ENCODE measurements at regions not wholly inside any gene's neighbourhood (a gene's known extent, or its start where the extent isn't known, plus 50 kb on each side); places are given as distances from the start of the nearest gene placed in this dataset.

DNA sequence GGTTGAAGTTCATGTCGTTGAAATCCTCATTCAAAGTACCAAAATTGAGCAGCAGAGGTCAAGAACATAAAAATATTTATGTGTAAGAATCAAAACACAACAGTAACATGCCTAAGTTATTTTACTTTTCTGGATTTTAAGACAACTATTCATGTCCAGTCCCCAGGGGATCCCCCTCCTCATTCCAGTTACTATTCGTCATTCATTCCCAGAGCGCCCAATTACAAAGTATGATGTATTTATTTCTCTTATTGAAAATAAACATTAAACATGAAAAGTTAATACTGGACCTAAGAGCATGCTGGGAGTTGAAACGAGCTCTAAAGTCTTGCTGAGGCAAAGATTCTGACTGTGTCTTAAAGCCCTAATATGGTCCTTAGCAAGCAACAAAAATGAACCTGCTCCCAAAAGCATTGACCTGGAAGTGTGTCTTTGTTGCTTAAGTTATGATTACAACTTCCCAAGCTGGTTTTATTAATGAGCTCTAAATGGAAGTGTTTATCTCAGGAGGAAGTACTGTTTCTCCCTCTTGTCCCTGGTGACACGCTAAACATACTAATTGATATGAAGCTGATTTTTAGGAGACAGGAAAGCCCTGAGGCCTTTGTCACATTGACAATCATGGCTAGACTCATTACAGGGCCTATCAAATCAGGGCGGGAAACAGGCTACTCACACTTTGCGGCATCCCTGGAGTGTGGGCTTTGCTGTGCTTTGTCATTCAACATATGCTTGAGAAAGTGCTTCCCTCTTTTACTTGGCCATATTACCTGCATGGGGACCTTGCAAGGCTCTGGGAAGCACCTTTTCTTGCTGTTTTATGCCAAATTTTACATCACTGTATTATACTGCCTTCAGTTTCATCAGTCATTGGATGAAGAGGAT lies 192.2 kb upstream of the DTNBP1 start:
- Histone ChIP-seq H3K4me1 (ENCODE audit: control insufficient read depth in 1 of 2, insufficient read depth in 2 of 2, low read length in 2 of 2) (no peaks in the 10 kb centered on the region), H3K27me3 (ENCODE audit: low read depth, low read length) (no peaks in the 10 kb centered on the region), H3K27ac (ENCODE audit: low read length) (no peak overlapping the region), H3K4me3 (ENCODE audit: low read depth in 1 of 2, low read length in 2 of 2) (no peak overlapping the region), H3K9me3 (ENCODE audit: control insufficient read depth in 1 of 2, low read length in 2 of 2) (no peaks in the 10 kb centered on the region), H3K36me3 (ENCODE audit: control insufficient read depth in 1 of 2, insufficient read depth in 2 of 2, low read length in 2 of 2) (no peaks in the 10 kb centered on the region)

- Histone ChIP-seq H3K27ac (ENCODE audit: low read length) (no peak overlapping the region), H3K9me3 (ENCODE audit: control insufficient read depth in 1 of 2, low read length in 2 of 2) (no peaks in the 10 kb centered on the region), H3K4me3 (ENCODE audit: low read depth in 1 of 2, low read length in 2 of 2) (no peak overlapping the region), H3K27me3 (ENCODE audit: low read depth, low read length) (no peaks in the 10 kb centered on the region), H3K4me1 (ENCODE audit: control insufficient read depth in 1 of 2, insufficient read depth in 2 of 2, low read length in 2 of 2) (no peaks in the 10 kb centered on the region), H3K36me3 (ENCODE audit: control insufficient read depth in 1 of 2, insufficient read depth in 2 of 2, low read length in 2 of 2) (no peaks in the 10 kb centered on the region)
These were observed 191.6 kb upstream of the DTNBP1 start for GRCh38 chr6:15854378-15854777.

GRCh38 chr6:15853259-15853658 lies 190.4 kb upstream of the DTNBP1 start:
- Histone ChIP-seq H3K27ac (ENCODE audit: low read length) (no peak overlapping the region), H3K27me3 (ENCODE audit: low read depth, low read length) (no peaks in the 10 kb centered on the region), H3K4me3 (ENCODE audit: low read depth in 1 of 2, low read length in 2 of 2) (no peak overlapping the region), H3K4me1 (ENCODE audit: control insufficient read depth in 1 of 2, insufficient read depth in 2 of 2, low read length in 2 of 2) (no peaks in the 10 kb centered on the region), H3K36me3 (ENCODE audit: control insufficient read depth in 1 of 2, insufficient read depth in 2 of 2, low read length in 2 of 2) (no peaks in the 10 kb centered on the region), H3K9me3 (ENCODE audit: control insufficient read depth in 1 of 2, low read length in 2 of 2) (no peaks in the 10 kb centered on the region)

DNA sequence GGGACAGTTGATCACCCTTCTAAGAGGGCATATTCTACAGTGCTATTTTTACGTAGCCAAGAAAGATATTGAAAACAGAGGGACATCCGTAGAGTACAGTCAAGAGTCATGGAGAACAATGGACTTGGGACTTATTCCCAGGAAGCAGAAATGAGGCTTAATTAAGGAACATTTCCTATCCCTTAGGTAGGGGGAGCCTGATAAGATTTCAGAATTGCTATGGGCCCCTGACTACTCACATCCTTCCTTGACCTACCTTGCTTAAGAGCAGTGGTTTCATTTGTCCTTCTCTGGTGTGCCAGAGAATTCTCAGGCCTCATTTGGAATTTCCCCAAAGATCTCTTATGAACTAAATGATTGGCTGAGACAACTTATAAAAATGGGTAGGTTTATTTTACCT lies 189.5 kb upstream of the DTNBP1 start:
- H3K4me3 ChIP-seq (ENCODE audit: low read depth in 1 of 2, low read length in 2 of 2): no peak overlapping the region
- H3K9me3 ChIP-seq (ENCODE audit: control insufficient read depth in 1 of 2, low read length in 2 of 2): no peaks in the 10 kb centered on the region
- no peaks in the 10 kb centered on the region for H3K36me3 ChIP-seq (ENCODE audit: control insufficient read depth in 1 of 2, insufficient read depth in 2 of 2, low read length in 2 of 2)
- H3K4me1 ChIP-seq (ENCODE audit: control insufficient read depth in 1 of 2, insufficient read depth in 2 of 2, low read length in 2 of 2): no peaks in the 10 kb centered on the region
- H3K27ac ChIP-seq (ENCODE audit: low read length): no peak overlapping the region
- no peaks in the 10 kb centered on the region for H3K27me3 ChIP-seq (ENCODE audit: low read depth, low read length)

DNA sequence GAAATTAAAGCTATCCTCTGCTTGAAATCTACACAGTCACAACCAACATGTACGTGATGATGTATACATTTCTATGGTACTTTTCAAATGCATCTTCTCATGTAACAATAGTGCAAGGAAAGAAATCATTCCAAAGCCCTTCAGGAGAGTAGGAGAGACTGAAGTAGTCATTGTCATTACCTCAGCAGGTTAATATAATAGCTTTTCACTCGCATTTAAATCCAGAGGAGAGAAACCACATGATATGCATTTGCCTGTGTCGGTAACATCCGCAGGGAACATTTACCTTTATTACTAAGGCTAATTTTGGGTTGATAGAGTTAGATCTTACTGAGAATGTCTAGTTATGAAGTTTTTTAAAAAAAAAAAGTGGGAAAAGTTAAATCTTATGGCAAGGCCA lies 186.6 kb upstream of the DTNBP1 start:
- H3K4me1 ChIP-seq (ENCODE audit: control insufficient read depth in 1 of 2, insufficient read depth in 2 of 2, low read length in 2 of 2): no peaks in the 10 kb centered on the region
- H3K27me3 ChIP-seq (ENCODE audit: low read depth, low read length): no peaks in the 10 kb centered on the region
- H3K27ac ChIP-seq (ENCODE audit: low read length): no peak overlapping the region

DNA sequence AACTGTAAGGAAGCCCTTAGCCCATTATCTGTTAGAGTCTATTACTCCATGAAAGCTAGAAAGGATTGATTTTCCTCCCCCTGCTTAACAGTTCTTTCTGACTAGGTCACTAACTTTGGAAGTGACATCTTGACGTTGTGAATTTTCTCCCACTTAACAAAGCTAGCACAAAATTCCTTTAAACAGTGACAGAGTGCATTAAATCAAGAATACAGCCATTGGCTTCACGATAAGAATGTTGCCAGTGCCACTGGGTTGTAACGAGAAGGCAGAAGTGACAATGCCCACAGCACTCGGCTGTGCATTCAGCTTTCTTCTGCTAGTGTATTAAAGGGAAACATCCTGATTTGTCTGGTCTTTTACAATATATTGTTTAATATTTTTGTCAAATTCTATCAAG lies 182.7 kb upstream of the DTNBP1 start:
- no peaks in the 10 kb centered on the region for H3K27me3 ChIP-seq (ENCODE audit: low read depth, low read length)
- H3K4me3 ChIP-seq (ENCODE audit: low read depth in 1 of 2, low read length in 2 of 2): no peak overlapping the region
- no peaks in the 10 kb centered on the region for H3K4me1 ChIP-seq (ENCODE audit: control insufficient read depth in 1 of 2, insufficient read depth in 2 of 2, low read length in 2 of 2)

More for the DNA sequence above, 186.6 kb upstream of the DTNBP1 start:
- Histone ChIP-seq H3K4me3 (ENCODE audit: low read depth in 1 of 2, low read length in 2 of 2) (no peak overlapping the region), H3K9me3 (ENCODE audit: control insufficient read depth in 1 of 2, low read length in 2 of 2) (no peaks in the 10 kb centered on the region), H3K36me3 (ENCODE audit: control insufficient read depth in 1 of 2, insufficient read depth in 2 of 2, low read length in 2 of 2) (no peaks in the 10 kb centered on the region)

DNA sequence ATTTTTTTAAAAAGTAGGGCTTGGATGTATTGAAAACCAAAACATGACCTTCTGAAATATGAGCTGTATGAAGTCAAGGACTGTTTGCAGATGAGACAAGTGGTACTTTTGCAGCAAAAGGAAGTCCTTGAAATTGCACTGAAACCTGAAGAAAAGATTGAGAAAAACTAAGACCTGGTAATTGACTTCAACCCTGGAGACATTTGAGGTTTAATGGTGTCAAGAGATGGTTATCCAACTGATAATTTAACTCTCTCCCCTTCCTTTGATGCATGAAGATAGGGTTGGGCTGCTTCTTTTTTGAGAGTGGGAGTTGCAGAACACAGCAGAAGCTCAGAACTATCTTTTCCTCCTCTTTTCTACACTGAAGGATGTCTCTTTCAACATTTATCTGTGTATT lies 180.9 kb upstream of the DTNBP1 start:
- Histone ChIP-seq H3K36me3 (ENCODE audit: control insufficient read depth in 1 of 2, insufficient read depth in 2 of 2, low read length in 2 of 2) (no peaks in the 10 kb centered on the region), H3K4me3 (ENCODE audit: low read depth in 1 of 2, low read length in 2 of 2) (no peak overlapping the region), H3K27ac (ENCODE audit: low read length) (no peak overlapping the region), H3K9me3 (ENCODE audit: control insufficient read depth in 1 of 2, low read length in 2 of 2) (no peaks in the 10 kb centered on the region), H3K27me3 (ENCODE audit: low read depth, low read length) (no peaks in the 10 kb centered on the region), H3K4me1 (ENCODE audit: control insufficient read depth in 1 of 2, insufficient read depth in 2 of 2, low read length in 2 of 2) (no peaks in the 10 kb centered on the region)

More for the DNA sequence above, 182.7 kb upstream of the DTNBP1 start:
- no peaks in the 10 kb centered on the region for H3K36me3 ChIP-seq (ENCODE audit: control insufficient read depth in 1 of 2, insufficient read depth in 2 of 2, low read length in 2 of 2)
- H3K9me3 ChIP-seq (ENCODE audit: control insufficient read depth in 1 of 2, low read length in 2 of 2): no peaks in the 10 kb centered on the region
- H3K27ac ChIP-seq (ENCODE audit: low read length): no peak overlapping the region

GRCh38 chr6:15843226-15843625 lies 180.4 kb upstream of the DTNBP1 start:
- H3K27ac ChIP-seq (ENCODE audit: low read length): no peak overlapping the region
- no peaks in the 10 kb centered on the region for H3K27me3 ChIP-seq (ENCODE audit: low read depth, low read length)
- H3K4me1 ChIP-seq (ENCODE audit: control insufficient read depth in 1 of 2, insufficient read depth in 2 of 2, low read length in 2 of 2): no peaks in the 10 kb centered on the region

GRCh38 chr6:15842727-15843117 lies 179.9 kb upstream of the DTNBP1 start:
- Histone ChIP-seq H3K4me3 (ENCODE audit: low read depth in 1 of 2, low read length in 2 of 2) (no peak overlapping the region), H3K36me3 (ENCODE audit: control insufficient read depth in 1 of 2, insufficient read depth in 2 of 2, low read length in 2 of 2) (no peaks in the 10 kb centered on the region), H3K4me1 (ENCODE audit: control insufficient read depth in 1 of 2, insufficient read depth in 2 of 2, low read length in 2 of 2) (no peaks in the 10 kb centered on the region), H3K27me3 (ENCODE audit: low read depth, low read length) (no peaks in the 10 kb centered on the region), H3K27ac (ENCODE audit: low read length) (no peak overlapping the region), H3K9me3 (ENCODE audit: control insufficient read depth in 1 of 2, low read length in 2 of 2) (no peaks in the 10 kb centered on the region)

More at GRCh38 chr6:15843226-15843625, 180.4 kb upstream of the DTNBP1 start:
- Histone ChIP-seq H3K36me3 (ENCODE audit: control insufficient read depth in 1 of 2, insufficient read depth in 2 of 2, low read length in 2 of 2) (no peaks in the 10 kb centered on the region), H3K4me3 (ENCODE audit: low read depth in 1 of 2, low read length in 2 of 2) (no peak overlapping the region), H3K9me3 (ENCODE audit: control insufficient read depth in 1 of 2, low read length in 2 of 2) (no peaks in the 10 kb centered on the region)

- Histone ChIP-seq H3K9me3 (ENCODE audit: control insufficient read depth in 1 of 2, low read length in 2 of 2) (no peaks in the 10 kb centered on the region), H3K36me3 (ENCODE audit: control insufficient read depth in 1 of 2, insufficient read depth in 2 of 2, low read length in 2 of 2) (no peaks in the 10 kb centered on the region), H3K27me3 (ENCODE audit: low read depth, low read length) (no peaks in the 10 kb centered on the region), H3K4me1 (ENCODE audit: control insufficient read depth in 1 of 2, insufficient read depth in 2 of 2, low read length in 2 of 2) (no peaks in the 10 kb centered on the region), H3K27ac (ENCODE audit: low read length) (no peak overlapping the region), H3K4me3 (ENCODE audit: low read depth in 1 of 2, low read length in 2 of 2) (no peak overlapping the region)
These were observed 179.3 kb upstream of the DTNBP1 start for GRCh38 chr6:15841937-15842726.

GRCh38 chr6:15839969-15840541 lies 177.2 kb upstream of the DTNBP1 start:
- H3K27ac ChIP-seq (ENCODE audit: low read length): no peak overlapping the region
- no peaks in the 10 kb centered on the region for H3K27me3 ChIP-seq (ENCODE audit: low read depth, low read length)
- no peaks in the 10 kb centered on the region for H3K36me3 ChIP-seq (ENCODE audit: control insufficient read depth in 1 of 2, insufficient read depth in 2 of 2, low read length in 2 of 2)

More at GRCh38 chr6:15839969-15840541, 177.2 kb upstream of the DTNBP1 start:
- Histone ChIP-seq H3K4me3 (ENCODE audit: low read depth in 1 of 2, low read length in 2 of 2) (no peak overlapping the region), H3K4me1 (ENCODE audit: control insufficient read depth in 1 of 2, insufficient read depth in 2 of 2, low read length in 2 of 2) (no peaks in the 10 kb centered on the region), H3K9me3 (ENCODE audit: control insufficient read depth in 1 of 2, low read length in 2 of 2) (no peaks in the 10 kb centered on the region)
